IMR-90 (cell line): ENCODE measurements at regions not wholly inside any gene's neighbourhood (a gene's known extent, or its start where the extent isn't known, plus 50 kb on each side); places are given as distances from the start of the nearest gene placed in this dataset.

Experiments used
- BHLHE40 ChIP-seq: fragments of 150-350 bp; IDR thresholded peaks from 2 replicates; pipeline ENCODE4 v1.6.1; 2016; ENCODE audit warnings: mild to moderate bottlenecking, low read depth, low read length
- CEBPB ChIP-seq: IDR thresholded peaks from 2 replicates; pipeline ENCODE4 v1.6.1; 2012; ENCODE audit warnings: low read depth, low read length, improper control_type of control experiment
- CHD1 ChIP-seq: IDR thresholded peaks from 2 replicates; pipeline ENCODE4 v1.6.1; 2012; ENCODE audit warnings: low read depth, low read length, improper control_type of control experiment
- CTCF ChIP-seq: conservative IDR thresholded peaks from 2 replicates; pipeline ENCODE4 v1.5.1; 2012; ENCODE audit warnings: mild to moderate bottlenecking, low read depth, low read length, improper control_type of control experiment
- FOS ChIP-seq: fragments of 150-350 bp; IDR thresholded peaks from 2 replicates; pipeline ENCODE4 v1.6.1; 2016; ENCODE audit warnings: low read depth, low read length
- MAFK ChIP-seq: IDR thresholded peaks from 2 replicates; pipeline ENCODE4 v1.6.1; 2012; ENCODE audit warnings: low read depth, low read length, improper control_type of control experiment
- MAZ ChIP-seq: IDR thresholded peaks from 2 replicates; pipeline ENCODE4 v1.6.1; 2012; ENCODE audit warnings: low read depth, mild to moderate bottlenecking, low read length, improper control_type of control experiment, moderate library complexity, borderline replicate concordance
- MXI1 ChIP-seq: IDR thresholded peaks from 2 replicates; pipeline ENCODE4 v1.6.1; 2012; ENCODE audit warnings: low read depth, mild to moderate bottlenecking, low read length, moderate library complexity, borderline replicate concordance
- POLR2A ChIP-seq: IDR thresholded peaks from 2 replicates; pipeline ENCODE4 v1.6.1; 2012; ENCODE audit warnings: mild to moderate bottlenecking, low read depth, low read length
- RAD21 ChIP-seq: IDR thresholded peaks from 2 replicates; pipeline ENCODE4 v1.6.1; 2012; ENCODE audit warnings: low read length, improper control_type of control experiment
- RCOR1 ChIP-seq: IDR thresholded peaks from 2 replicates; pipeline ENCODE4 v1.6.1; 2012; ENCODE audit warnings: mild to moderate bottlenecking, low read length, improper control_type of control experiment; ENCODE audit not compliant: insufficient replicate concordance
- RFX5 ChIP-seq: IDR thresholded peaks from 2 replicates; pipeline ENCODE4 v1.8.0; 2012; ENCODE audit warnings: low read depth, mild to moderate bottlenecking, low read length, moderate library complexity
- SMC3 ChIP-seq: fragments of 150-350 bp; IDR thresholded peaks from 2 replicates; pipeline ENCODE4 v1.6.1; 2016; ENCODE audit warnings: low read depth, mild to moderate bottlenecking, antibody characterized with exemption, low read length, moderate library complexity
- USF2 ChIP-seq: fragments of 150-350 bp; IDR thresholded peaks from 2 replicates; pipeline ENCODE4 v1.6.1; 2017; ENCODE audit warnings: mild to moderate bottlenecking, antibody characterized with exemption, low read length, low read depth

GRCh38 chr2:126750506-126750905, 94.5 kb downstream of the GYPC start:
- no peak for TF ChIP-seq SMC3
- no peak for TF ChIP-seq CTCF
- TF ChIP-seq RCOR1 = no peak
- no peak for TF ChIP-seq POLR2A
- TF ChIP-seq MXI1 = no peak
- TF ChIP-seq USF2 = no peak
- TF ChIP-seq RAD21 = no peak
- TF ChIP-seq FOS = no peak
- no peak for TF ChIP-seq RFX5
- TF ChIP-seq CHD1 = no peak
- peak; percentile 90 for TF ChIP-seq MAFK
- TF ChIP-seq BHLHE40 = no peak
- TF ChIP-seq CEBPB = no peak
- TF ChIP-seq MAZ = no peak
